GM12891 (cell line): ENCODE measurements at regions not wholly inside any gene's neighbourhood (a gene's known extent, or its start where the extent isn't known, plus 50 kb on each side); places are given as distances from the start of the nearest gene placed in this dataset.

ENCODE experiments used
- POLR2A ChIP-seq: IDR thresholded peaks from 2 replicates; pipeline ENCODE4 v1.6.1; 2011; ENCODE audit warnings: low read depth, low read length, control low read depth
- POLR2AphosphoS5 ChIP-seq: IDR thresholded peaks from 2 replicates; pipeline ENCODE4 v1.6.1; 2011; ENCODE audit warnings: low read depth, low read length, control low read depth
- POU2F2 ChIP-seq: IDR thresholded peaks from 2 replicates; pipeline ENCODE4 v1.6.1; 2011; ENCODE audit warnings: low read depth, mild to moderate bottlenecking, control low read depth, low read length, moderate library complexity
- SPI1 ChIP-seq: IDR thresholded peaks from 2 replicates; pipeline ENCODE4 v1.6.1; 2011; ENCODE audit warnings: low read depth, low read length, control low read depth
- TAF1 ChIP-seq: IDR thresholded peaks from 2 replicates; pipeline ENCODE4 v1.6.1; 2011; ENCODE audit warnings: low read depth, low read length, control low read depth

- TF ChIP-seq POLR2A = no peak
- no peak for TF ChIP-seq POLR2AphosphoS5
- no peak for TF ChIP-seq TAF1
- no peak for TF ChIP-seq SPI1
- no peak for TF ChIP-seq POU2F2
These were observed 452.0 kb downstream of the TFEC start for GRCh38 chr7:115578576-115578975.
